HG02973 (cell line): ENCODE measurements at regions not wholly inside any gene's neighbourhood (a gene's known extent, or its start where the extent isn't known, plus 50 kb on each side); places are given as distances from the start of the nearest gene placed in this dataset.

Experiments used
- ATAC-seq: cut with Tn5 transposase; IDR thresholded peaks from one replicate; pipeline ENCODE4 v1.9.1; 2021; ENCODE audit warnings: moderate library complexity; ENCODE audit not compliant: unreplicated experiment

DNA sequence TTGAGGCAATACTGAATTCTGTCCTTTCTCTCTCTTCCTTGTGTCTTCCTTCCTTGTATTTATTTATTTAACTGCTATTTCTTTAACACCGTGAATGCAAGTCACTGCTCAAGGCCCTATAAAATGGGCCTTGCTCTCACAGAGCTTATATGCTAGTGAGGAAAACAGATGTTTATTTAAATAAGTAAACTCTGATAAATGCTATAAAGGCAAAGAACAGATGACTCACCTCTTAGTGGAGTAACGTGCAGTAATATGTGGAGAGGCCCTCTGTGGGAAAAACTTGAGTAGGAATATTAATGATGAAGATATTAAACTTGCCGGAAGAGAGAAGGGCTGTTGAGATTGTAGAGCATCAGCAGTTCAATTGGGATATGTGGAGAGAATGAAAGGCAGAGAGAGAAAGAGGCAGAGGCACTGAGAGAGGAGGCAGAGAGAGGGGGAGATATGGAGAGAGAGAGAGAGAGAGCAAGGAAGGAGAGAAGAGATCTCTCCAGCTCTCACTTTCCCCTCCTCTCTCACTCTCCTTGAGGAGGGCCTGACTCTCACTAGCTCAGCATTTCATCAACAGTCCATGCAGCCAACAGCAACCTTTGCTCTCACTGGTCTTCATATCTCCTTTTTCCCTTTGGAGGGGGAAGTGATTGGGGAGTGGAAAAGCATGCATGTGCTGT lies 322.2 kb downstream of the LMX1A start:
- no peak for ATAC-seq

GRCh38 chr1:165031001-165031400 lies 325.5 kb downstream of the LMX1A start:
- no peak for ATAC-seq

DNA sequence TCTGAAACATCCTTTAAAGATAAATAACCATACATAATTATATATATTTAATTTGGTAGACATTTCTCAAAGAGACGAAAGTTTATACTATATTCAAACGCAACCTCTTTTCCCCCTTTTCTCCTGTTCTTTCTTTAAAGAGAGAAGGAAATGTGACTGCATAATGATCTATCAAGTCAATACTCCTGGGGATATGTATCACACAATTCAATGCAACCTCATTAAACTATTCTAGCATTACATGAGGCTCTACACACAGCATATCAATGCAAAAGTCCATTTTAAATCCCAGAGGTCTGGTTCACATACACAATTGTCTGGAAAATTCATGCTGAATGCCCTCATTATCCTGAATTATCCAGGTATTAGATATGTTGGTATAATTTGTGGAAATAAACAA lies 330.7 kb downstream of the LMX1A start:
- no peak for ATAC-seq

DNA sequence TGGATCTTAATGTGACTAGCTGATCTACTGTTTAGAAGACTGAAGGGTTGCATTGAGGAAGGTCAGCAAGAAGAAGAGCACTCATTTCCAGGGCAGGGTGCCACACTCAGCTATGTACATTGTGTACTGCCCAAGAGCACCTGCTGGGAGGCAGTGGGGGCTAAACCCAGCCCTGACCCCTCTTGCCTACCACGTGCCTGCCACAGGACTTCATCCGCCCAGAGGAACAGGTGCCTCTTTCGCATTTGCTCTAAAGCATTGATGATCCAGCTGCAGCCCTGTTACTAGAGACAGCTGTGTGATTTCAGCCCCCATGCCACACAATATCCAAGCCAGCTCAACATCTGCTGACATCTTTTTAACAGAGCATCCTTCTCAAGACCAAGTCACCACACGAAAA lies 341.8 kb downstream of the LMX1A start:
- ATAC-seq, result no peak

DNA sequence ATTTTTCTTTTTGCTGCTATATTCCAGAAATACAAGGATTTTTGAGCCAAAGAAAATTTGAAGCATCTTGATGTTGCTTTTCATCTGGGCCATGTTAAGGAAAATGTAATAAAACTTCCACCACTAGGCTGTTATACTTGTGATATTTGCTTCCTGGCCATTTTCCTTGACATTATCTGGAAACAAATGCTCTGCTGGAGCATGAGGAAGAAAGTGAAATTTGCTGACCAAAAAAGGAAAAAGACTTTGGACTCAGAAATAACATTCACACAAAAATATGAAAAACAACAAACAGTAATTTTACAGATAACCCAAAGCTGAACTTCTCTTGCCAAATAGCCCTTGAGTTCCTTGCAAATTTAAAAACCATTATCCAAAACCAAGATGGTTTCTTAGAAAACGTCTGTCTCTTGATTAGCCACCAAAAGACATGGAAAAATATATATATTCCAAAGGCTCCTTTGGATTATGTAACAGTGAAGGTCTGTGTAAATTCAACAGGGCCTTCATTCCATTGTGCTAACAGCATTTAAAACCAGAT lies 344.5 kb downstream of the LMX1A start:
- no peak for ATAC-seq

DNA sequence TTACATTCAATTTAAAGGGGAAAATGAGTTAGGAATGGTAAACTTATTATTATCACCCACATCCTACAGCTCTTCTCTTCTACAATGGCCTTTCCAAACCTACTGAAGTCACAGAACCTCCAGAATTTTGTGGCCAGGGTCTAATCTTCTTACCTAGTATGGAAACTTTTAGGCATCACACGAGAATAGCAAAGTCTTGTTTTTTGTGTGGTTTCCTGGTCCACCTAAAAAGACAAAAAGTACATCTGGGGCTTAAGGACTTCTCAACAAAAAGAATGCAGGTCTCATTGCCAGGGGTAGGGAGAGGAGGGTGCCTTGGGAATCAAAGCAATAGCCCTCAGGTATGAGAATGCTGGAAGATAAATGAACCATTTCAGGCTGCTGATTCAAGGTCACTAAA lies 345.3 kb downstream of the LMX1A start:
- ATAC-seq, result no peak

DNA sequence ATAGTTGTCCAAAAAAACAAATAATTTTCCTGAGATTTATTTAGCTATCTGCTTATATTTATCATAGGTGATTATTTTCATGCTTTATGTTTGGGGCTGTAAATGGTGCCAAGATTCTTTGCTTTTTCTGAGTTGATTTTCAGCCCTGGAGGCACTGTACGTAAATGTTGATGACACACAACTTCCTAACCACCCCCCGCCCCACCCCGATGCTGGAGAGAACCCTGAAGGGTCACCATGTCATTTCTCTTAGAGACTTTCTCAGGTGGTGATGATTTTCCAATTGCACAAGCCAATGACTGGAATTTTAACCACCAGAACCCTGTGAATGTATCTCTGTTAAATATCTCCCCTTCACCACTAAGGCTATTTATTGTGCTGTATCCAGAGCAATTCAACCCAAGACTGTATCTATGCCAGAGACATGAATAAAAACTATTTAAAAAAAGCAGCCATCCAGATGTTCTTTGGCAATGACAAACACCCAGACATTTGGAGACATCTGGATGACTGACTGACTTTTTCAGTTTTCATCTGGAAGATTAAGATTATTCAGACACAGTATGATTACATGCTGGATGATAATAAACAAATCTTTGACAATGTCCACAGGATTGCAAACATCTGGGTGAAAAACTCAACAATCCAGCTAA lies 346.0 kb downstream of the LMX1A start:
- ATAC-seq, result no peak

GRCh38 chr1:165006831-165007230 lies 349.7 kb downstream of the LMX1A start:
- ATAC-seq, result no peak

DNA sequence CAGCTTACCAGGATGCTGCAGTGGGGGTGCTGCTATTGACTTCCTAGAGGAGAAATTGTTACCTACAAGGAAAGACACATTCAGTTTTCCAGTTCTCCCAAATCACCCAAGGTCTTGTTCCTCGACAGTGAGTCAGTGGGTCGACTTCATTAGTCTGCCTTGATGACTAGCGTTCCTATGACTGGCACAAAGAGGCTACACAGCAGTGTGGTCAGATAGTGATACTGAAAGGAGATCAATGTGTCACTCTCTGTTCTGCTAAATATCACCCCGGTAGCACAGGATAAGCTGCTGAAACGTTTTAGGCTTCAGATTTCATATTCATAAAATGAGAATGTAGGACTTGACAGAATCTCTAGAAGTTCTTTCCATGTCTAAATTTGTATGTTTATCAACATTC lies 357.4 kb downstream of the LMX1A start:
- no peak for ATAC-seq

- no peak for ATAC-seq
These were observed 364.7 kb downstream of the LMX1A start for GRCh38 chr1:164991763-164992314.

GRCh38 chr1:164983023-164983650 lies 373.4 kb downstream of the LMX1A start:
- ATAC-seq, result no peak

- ATAC-seq, result no peak
These were observed 374.0 kb downstream of the LMX1A start for GRCh38 chr1:164982545-164982944.

DNA sequence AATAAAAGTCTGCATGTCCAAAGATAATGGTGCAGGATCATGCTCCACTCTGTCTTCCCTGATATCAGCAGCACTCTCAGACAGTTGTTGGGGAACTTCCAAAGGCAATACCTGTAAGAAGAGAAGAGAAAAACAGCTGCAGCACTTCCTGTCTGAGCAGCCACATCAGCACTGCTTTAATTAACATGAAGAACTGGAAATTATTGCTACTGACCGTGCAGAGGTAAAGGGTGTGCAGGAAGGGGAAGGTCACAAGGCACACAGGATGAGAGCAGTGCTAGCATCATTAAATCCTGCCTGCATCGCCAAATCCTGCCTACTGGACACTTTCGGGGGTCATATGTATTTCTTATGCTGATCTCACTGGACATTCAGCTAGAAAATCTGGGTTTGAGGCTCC lies 379.0 kb downstream of the LMX1A start:
- ATAC-seq, result no peak

- ATAC-seq, result no peak
These were observed 384.5 kb downstream of the LMX1A start for GRCh38 chr1:164971921-164972415.

DNA sequence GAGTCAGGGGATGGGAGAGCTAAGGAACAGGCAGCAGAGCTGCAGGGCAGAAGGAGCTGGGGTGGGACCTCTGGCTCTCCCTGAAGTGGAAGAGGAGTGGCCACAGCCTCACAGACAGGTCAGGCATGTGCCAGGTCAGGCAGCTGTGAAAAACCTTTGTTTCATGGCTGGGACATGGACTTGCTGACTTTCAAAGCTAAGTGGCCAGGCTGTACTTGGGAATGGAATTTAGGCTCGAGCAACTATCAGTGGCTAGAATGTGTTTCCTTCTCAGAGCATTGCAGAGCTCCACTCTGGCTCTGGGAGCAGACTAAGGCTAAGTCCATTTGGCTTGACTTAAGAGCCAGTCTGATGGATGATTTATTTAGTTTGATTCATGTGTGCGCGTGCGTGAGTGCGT lies 385.1 kb downstream of the LMX1A start:
- no peak for ATAC-seq

- no peak for ATAC-seq
These were observed 387.3 kb downstream of the LMX1A start for GRCh38 chr1:164969253-164969652.

GRCh38 chr1:164967300-164967699 lies 389.2 kb downstream of the LMX1A start:
- ATAC-seq, result no peak

GRCh38 chr1:164961715-164962114 lies 394.8 kb downstream of the LMX1A start:
- no peak for ATAC-seq

DNA sequence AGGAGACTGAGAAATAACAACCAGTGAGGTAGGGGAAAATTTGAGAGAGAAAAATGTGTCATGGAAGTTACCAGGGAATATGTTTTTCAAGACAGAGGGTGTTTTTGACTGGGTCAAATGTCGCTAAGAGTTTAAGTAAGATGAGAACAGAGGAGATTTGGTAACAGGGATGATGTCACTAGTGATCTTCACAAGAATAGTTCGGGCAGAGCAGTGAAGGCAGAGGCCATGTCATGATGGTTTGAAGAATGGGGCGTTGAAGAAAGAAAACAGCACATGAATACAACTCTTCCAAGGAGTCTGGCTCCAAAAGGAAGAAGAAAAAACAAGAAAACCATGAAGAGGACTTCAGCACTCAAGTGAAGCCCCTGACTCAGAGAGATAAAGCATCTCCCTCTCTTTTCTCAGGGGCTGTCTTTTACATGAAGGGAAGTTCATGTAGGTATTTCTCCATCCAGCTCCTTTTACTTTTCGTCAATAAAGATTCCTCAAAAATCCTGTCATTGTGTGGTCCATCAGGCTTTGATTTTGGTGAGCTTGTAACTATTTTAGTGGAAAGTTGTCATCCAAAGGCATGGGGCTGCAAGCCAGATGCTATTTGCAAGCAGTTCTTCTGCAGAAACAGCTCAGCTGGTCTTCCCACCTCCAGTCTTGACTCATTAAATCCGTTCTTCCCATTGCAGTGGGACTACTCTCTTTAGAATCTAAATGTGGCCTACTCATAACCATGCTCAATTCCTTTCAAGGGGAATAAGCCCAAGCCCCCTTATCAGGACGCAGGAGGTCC lies 397.3 kb downstream of the LMX1A start:
- no peak for ATAC-seq

DNA sequence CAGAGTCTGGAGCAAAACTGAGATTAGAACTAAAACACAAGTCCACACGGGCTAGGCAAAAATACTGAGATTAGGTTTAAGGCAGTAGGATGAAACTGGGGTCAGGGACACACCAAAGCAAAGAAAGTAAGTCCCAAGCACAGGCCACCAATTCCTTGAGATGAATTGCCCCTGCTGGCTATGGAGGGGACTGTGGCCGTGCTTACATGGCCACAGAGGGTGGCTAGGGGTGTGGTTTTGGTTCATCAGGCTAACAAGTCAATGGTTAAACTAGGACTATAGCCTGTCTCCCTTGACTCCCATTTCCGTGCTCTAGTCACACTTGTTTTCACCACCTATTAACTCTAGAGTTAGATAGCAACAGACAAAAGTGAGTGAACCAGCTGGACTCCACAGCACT lies 394.8 kb downstream of the PBX1 start:
- ATAC-seq, result no peak

DNA sequence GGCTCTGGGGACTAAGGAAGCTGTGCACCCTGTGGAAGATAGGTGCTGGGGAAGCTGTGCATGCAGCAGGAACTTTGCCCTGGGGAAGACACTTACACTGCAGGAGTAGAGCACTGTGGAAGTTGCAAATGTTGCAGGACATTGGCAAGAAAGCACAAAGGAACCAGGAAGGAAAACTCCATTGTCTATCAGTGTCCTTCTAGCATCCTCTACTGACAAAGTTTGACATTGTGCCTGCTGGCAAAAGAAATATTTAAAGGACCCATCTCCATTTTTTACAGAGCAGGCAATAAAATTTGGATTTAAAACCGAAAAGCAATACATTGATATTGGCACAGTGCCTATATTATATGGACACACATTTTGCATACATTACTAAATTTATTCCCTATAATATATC lies 394.1 kb downstream of the PBX1 start:
- ATAC-seq, result no peak
